Nephron progenitor cell (in vitro differentiated cells): ENCODE measurements at regions not wholly inside any gene's neighbourhood (a gene's known extent, or its start where the extent isn't known, plus 50 kb on each side); places are given as distances from the start of the nearest gene placed in this dataset.

Experiments used
- DNase-seq: peaks from one replicate; pipeline ENCODE4 v3.0.0; 2021
- H3K27ac Mint-ChIP-seq: 2 replicates; pipeline ENCODE4 v1.8.0; 2021; ENCODE audit warnings: mild to moderate bottlenecking, moderate library complexity, mixed read lengths
- H3K27me3 Mint-ChIP-seq: 2 replicates; pipeline ENCODE4 v1.8.0; 2021; ENCODE audit warnings: mild to moderate bottlenecking, low read depth, mixed read lengths; ENCODE audit not compliant: poor library complexity
- H3K36me3 Mint-ChIP-seq: 2 replicates; pipeline ENCODE4 v1.8.0; 2021; ENCODE audit warnings: low read depth, mixed read lengths
- H3K4me1 Mint-ChIP-seq: 2 replicates; pipeline ENCODE4 v1.8.0; 2021; ENCODE audit warnings: mixed read lengths
- H3K4me3 Mint-ChIP-seq: 2 replicates; pipeline ENCODE4 v1.8.0; 2021; ENCODE audit warnings: mild to moderate bottlenecking, moderate library complexity, mixed read lengths
- H3K9me3 Mint-ChIP-seq: 2 replicates; pipeline ENCODE4 v1.8.0; 2021; ENCODE audit warnings: mild to moderate bottlenecking, moderate library complexity, mixed read lengths
- CTCF ChIP-seq: fragments of 200-600 bp; sonication (generic); IDR thresholded peaks from 2 replicates; pipeline ENCODE4 v1.5.0; 2021; ENCODE audit warnings: antibody characterized with exemption

DNA sequence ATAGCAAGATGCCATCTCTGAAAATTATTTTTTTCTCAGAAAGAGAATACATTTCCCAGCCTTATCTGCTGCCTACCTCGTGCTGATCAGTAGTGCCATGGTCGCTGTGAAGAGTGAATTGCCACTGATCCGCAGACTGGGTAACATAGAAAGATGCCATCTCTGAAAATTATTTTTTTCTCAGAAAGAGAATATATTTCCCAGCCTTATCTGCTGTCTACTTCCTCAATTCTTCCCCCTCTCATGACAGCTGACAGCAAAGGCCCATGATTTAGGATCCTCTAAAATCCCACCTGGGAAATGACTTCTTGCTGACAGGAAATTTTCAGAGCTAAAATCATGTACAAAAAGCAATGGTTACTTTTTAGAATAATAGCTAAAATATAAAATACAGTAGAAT, 92.5 kb upstream of the AHR start:
- no peak for DNase-seq
- Mint-ChIP-seq H3K4me1 (no peaks in the 10 kb centered on the region), H3K4me3 (no peak overlapping the region), H3K27me3 (peaks cover 3% of the 10 kb centered on the region), H3K9me3 (no peaks in the 10 kb centered on the region), H3K27ac (no peak overlapping the region), H3K36me3 (no peaks in the 10 kb centered on the region)
- TF ChIP-seq CTCF = no peak

GRCh38 chr7:17206349-17206905, 92.0 kb upstream of the AHR start:
- H3K27ac Mint-ChIP-seq = no peak overlapping the region
- H3K9me3 Mint-ChIP-seq = no peaks in the 10 kb centered on the region
- DNase-seq = no peak
- no peak overlapping the region for H3K4me3 Mint-ChIP-seq
- H3K27me3 Mint-ChIP-seq = peaks cover 2% of the 10 kb centered on the region
- TF ChIP-seq CTCF = no peak
- no peaks in the 10 kb centered on the region for H3K4me1 Mint-ChIP-seq
- no peaks in the 10 kb centered on the region for H3K36me3 Mint-ChIP-seq

DNA sequence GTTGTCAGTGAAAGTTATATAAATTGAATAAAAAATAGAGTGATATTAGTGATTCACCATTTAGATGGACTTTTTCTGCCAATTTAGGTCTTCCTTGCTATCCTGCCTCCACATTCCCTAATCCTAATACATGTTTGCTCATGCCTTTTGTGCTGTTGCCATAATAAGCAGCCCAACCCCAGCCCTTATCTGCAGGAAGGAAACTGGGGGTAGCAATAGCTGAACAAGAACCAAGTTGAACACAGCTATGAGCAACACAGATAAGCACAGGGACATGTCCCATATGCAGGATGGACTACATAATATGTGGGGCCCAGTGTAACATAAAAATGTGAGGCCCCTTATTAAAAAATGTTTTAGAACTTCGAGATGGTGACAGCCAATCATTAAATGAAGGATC, 91.2 kb upstream of the AHR start:
- no peaks in the 10 kb centered on the region for H3K4me1 Mint-ChIP-seq
- no peaks in the 10 kb centered on the region for H3K9me3 Mint-ChIP-seq
- no peaks in the 10 kb centered on the region for H3K27me3 Mint-ChIP-seq
- no peak overlapping the region for H3K27ac Mint-ChIP-seq
- H3K4me3 Mint-ChIP-seq = no peak overlapping the region
- TF ChIP-seq CTCF = no peak
- no peak for DNase-seq
- H3K36me3 Mint-ChIP-seq = no peaks in the 10 kb centered on the region

DNA sequence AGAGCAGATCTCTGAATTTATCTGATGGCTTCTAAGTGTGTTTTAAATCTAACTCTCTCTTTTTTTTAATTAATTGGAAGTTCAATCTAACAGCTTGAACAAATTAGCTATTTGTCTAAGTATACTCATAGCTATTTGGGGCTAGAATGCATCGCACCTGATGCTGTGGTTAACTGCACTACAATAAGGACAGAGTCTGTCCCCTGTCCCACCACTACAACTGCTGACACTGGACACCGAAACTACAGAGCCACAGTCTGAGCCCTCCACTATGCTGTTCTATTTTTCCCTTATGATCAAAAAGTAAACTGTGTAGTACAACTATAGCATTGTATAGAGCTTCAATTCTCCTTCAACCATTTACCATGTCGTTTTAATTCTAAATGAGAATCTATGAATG, 89.4 kb upstream of the AHR start:
- Mint-ChIP-seq H3K27me3 (no peaks in the 10 kb centered on the region), H3K4me3 (no peak overlapping the region), H3K4me1 (no peaks in the 10 kb centered on the region), H3K27ac (no peak overlapping the region), H3K9me3 (no peaks in the 10 kb centered on the region), H3K36me3 (no peaks in the 10 kb centered on the region)
- no peak for DNase-seq
- no peak for TF ChIP-seq CTCF

DNA sequence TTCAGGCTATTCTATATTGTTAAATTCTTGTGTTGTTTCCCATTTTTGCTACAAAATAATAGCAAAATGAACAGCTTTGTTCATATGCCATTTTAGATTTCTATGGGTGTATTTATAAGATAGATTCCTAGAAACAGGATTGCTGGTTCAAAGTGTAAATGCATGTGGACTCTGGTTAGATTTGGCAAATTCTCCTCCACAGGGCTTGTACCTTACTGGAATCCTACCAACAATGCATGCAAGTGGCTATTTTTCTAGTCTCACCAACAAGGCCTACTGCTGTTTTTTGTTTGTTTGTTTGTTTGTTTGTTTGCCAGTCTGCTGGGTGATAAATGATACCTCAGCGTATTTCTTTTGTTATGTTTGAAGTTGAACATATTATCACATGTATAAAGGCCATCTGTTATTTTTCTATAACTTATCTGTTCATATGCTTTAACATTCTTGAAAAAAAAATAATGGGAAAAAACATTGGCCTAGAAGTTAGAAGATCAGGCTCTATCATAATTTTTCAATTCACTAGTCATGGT, 87.1 kb upstream of the AHR start:
- H3K36me3 Mint-ChIP-seq = peaks cover 6% of the 10 kb centered on the region
- no peaks in the 10 kb centered on the region for H3K27me3 Mint-ChIP-seq
- H3K4me1 Mint-ChIP-seq = no peaks in the 10 kb centered on the region
- DNase-seq = no peak
- no peak for TF ChIP-seq CTCF
- H3K4me3 Mint-ChIP-seq = no peak overlapping the region
- H3K9me3 Mint-ChIP-seq = peaks cover 16% of the 10 kb centered on the region
- no peak overlapping the region for H3K27ac Mint-ChIP-seq

DNA sequence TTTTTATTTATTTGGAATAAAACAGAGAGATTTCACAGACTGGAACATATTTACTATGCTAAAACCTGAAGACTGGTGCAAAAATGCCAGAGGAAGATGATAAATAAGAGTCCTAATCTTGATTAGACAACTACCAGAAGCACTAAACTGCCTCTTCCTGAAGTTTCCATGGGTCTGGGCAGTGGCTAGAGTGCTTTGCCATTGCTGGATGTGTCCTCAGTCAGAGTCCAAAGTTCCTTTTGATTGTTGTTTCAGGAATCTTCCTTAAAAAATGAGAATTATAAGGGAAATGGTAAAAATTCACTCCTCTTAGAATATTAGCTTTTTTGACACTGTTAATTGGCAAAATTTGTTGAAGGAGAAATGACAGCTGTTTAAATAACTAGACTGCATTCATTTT, 86.3 kb upstream of the AHR start:
- H3K4me1 Mint-ChIP-seq = no peaks in the 10 kb centered on the region
- no peak overlapping the region for H3K27ac Mint-ChIP-seq
- peaks cover 1% of the 10 kb centered on the region for H3K27me3 Mint-ChIP-seq
- H3K36me3 Mint-ChIP-seq = peaks cover 6% of the 10 kb centered on the region
- peaks cover 21% of the 10 kb centered on the region for H3K9me3 Mint-ChIP-seq
- TF ChIP-seq CTCF = no peak
- no peak for DNase-seq
- H3K4me3 Mint-ChIP-seq = no peak overlapping the region
